ENCODE measurements at regions not wholly inside any gene's neighbourhood (a gene's known extent, or its start where the extent isn't known, plus 50 kb on each side); places are given as distances from the start of the nearest gene placed in this dataset.

DNA sequence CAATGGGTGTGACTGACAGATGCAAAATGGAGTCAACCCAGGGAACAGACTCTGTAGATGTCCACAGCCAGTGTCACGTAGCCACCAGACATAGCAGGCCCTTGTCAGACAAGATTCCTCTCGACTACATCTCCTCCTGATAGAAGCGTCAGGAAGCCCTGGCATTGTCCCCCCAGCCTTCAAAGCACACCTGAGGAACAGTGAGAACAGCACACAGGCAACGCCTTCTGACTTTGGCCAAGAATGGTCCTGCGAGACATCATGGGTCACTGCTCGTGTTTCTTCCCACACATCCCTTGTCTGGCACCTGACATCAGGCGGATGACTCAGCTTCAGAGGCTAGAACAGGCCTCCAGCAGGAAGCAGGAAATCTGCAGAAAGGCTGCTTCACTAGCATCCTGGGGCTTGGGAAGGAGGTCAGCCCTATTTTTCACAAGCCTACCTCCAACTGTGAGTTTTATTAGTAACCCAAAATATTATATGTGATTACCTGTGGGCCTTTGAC, 52.8 kb upstream of the GPR26 start:
- TF ChIP-seq CTCF (IDR thresholded peaks at IDR 0.05) (no peak), POLR2A (IDR thresholded peaks at IDR 0.05) (no peak), POLR2AphosphoS5 (IDR thresholded peaks at IDR 0.05) (no peak), EP300 (IDR thresholded peaks at IDR 0.05) (no peak)
